Activated naive CD4-positive, alpha-beta T cell treated with Interleukin-2 at 50 U/mL for 16 hours (primary cell): ENCODE measurements at regions not wholly inside any gene's neighbourhood (a gene's known extent, or its start where the extent isn't known, plus 50 kb on each side); places are given as distances from the start of the nearest gene placed in this dataset.
"Not testable (repeated sequence)": the region's sequence is repeated elsewhere in the genome, so short reads cannot be mapped to it uniquely, and the experiment has no call there.

ENCODE experiments used
- DNase-seq: peaks from one replicate; pipeline ENCODE4 v3.0.0-alpha.2; 2020

GRCh38 chr18:1306641-1307040, 402.0 kb downstream of the ADCYAP1 start:
- DNase-seq = no peak

- no peak for DNase-seq
These were observed 404.0 kb downstream of the ADCYAP1 start for GRCh38 chr18:1308686-1309085.

- DNase-seq = no peak
These were observed 406.7 kb downstream of the ADCYAP1 start for GRCh38 chr18:1311376-1311775.

GRCh38 chr18:1335345-1335744, 430.7 kb downstream of the ADCYAP1 start:
- DNase-seq = not testable (repeated sequence)

GRCh38 chr18:1350931-1351450, 446.3 kb downstream of the ADCYAP1 start:
- DNase-seq = no peak

GRCh38 chr18:1353025-1353424, 448.4 kb downstream of the ADCYAP1 start:
- DNase-seq = no peak

- no peak for DNase-seq
These were observed 453.1 kb downstream of the ADCYAP1 start for GRCh38 chr18:1357724-1358123.

- no peak for DNase-seq
These were observed 457.3 kb downstream of the ADCYAP1 start for GRCh38 chr18:1361936-1362335.

- no peak for DNase-seq
These were observed 465.9 kb downstream of the ADCYAP1 start for GRCh38 chr18:1370552-1370951.

GRCh38 chr18:1371724-1372123, 467.1 kb downstream of the ADCYAP1 start:
- no peak for DNase-seq

GRCh38 chr18:1383465-1383864, 478.8 kb downstream of the ADCYAP1 start:
- DNase-seq = no peak

- DNase-seq = not testable (repeated sequence)
These were observed 483.8 kb downstream of the ADCYAP1 start for GRCh38 chr18:1388468-1388867.

GRCh38 chr18:1392046-1392445, 487.4 kb downstream of the ADCYAP1 start:
- no peak for DNase-seq

- DNase-seq = no peak
These were observed 488.4 kb downstream of the ADCYAP1 start for GRCh38 chr18:1392865-1393734.

- no peak for DNase-seq
These were observed 489.3 kb downstream of the ADCYAP1 start for GRCh38 chr18:1393929-1394328.

- DNase-seq = no peak
These were observed 489.8 kb downstream of the ADCYAP1 start for GRCh38 chr18:1394426-1394825.

- DNase-seq = no peak
These were observed 490.3 kb downstream of the ADCYAP1 start for GRCh38 chr18:1394966-1395365.

GRCh38 chr18:1408376-1408775, 503.7 kb downstream of the ADCYAP1 start:
- DNase-seq = no peak

- no peak for DNase-seq
These were observed 508.1 kb downstream of the ADCYAP1 start for GRCh38 chr18:1412655-1413322.

- no peak for DNase-seq
These were observed 508.6 kb downstream of the ADCYAP1 start for GRCh38 chr18:1413323-1413675.

- no peak for DNase-seq
These were observed 511.4 kb downstream of the ADCYAP1 start for GRCh38 chr18:1416074-1416473.

- DNase-seq = no peak
These were observed 516.8 kb downstream of the ADCYAP1 start for GRCh38 chr18:1421502-1421901.

GRCh38 chr18:1422634-1423033, 518.0 kb downstream of the ADCYAP1 start:
- DNase-seq = no peak

- DNase-seq = no peak
These were observed 521.0 kb downstream of the ADCYAP1 start for GRCh38 chr18:1425679-1426078.
